ENCODE measurements at regions not wholly inside any gene's neighbourhood (a gene's known extent, or its start where the extent isn't known, plus 50 kb on each side); places are given as distances from the start of the nearest gene placed in this dataset.

- H3K4me1 Mint-ChIP-seq (ENCODE audit: unreplicated experiment) = no peaks in the 10 kb centered on the region
- no peaks in the 10 kb centered on the region for H3K36me3 Mint-ChIP-seq (ENCODE audit: unreplicated experiment)
- H3K9me3 Mint-ChIP-seq (ENCODE audit: unreplicated experiment) = no peaks in the 10 kb centered on the region
- no peak overlapping the region for H3K4me3 Mint-ChIP-seq (ENCODE audit: unreplicated experiment)
- H3K27ac Mint-ChIP-seq (ENCODE audit: unreplicated experiment) = no peak overlapping the region
- TF ChIP-seq CTCF (IDR thresholded peaks at IDR 0.05) = no peak
- no peak for DNase-seq (ENCODE audit: extremely low spot score, unreplicated experiment)
- H3K27me3 Mint-ChIP-seq (ENCODE audit: unreplicated experiment) = peaks cover 21% of the 10 kb centered on the region
These were observed 73.2 kb downstream of the UNCX start for GRCh38 chr7:1305873-1306272.

GRCh38 chr7:1307828-1308227, 75.2 kb downstream of the UNCX start:
- no peaks in the 10 kb centered on the region for H3K36me3 Mint-ChIP-seq (ENCODE audit: unreplicated experiment)
- DNase-seq (ENCODE audit: extremely low spot score, unreplicated experiment) = no peak
- H3K9me3 Mint-ChIP-seq (ENCODE audit: unreplicated experiment) = no peaks in the 10 kb centered on the region
- no peak for TF ChIP-seq CTCF (IDR thresholded peaks at IDR 0.05)
- H3K27ac Mint-ChIP-seq (ENCODE audit: unreplicated experiment) = no peak overlapping the region
- H3K27me3 Mint-ChIP-seq (ENCODE audit: unreplicated experiment) = peaks cover 13% of the 10 kb centered on the region
- no peaks in the 10 kb centered on the region for H3K4me1 Mint-ChIP-seq (ENCODE audit: unreplicated experiment)
- no peak overlapping the region for H3K4me3 Mint-ChIP-seq (ENCODE audit: unreplicated experiment)

GRCh38 chr7:1309290-1309689, 76.6 kb downstream of the UNCX start:
- TF ChIP-seq CTCF (IDR thresholded peaks at IDR 0.05) = no peak
- DNase-seq (ENCODE audit: extremely low spot score, unreplicated experiment) = no peak
- H3K4me1 Mint-ChIP-seq (ENCODE audit: unreplicated experiment) = no peaks in the 10 kb centered on the region
- no peaks in the 10 kb centered on the region for H3K36me3 Mint-ChIP-seq (ENCODE audit: unreplicated experiment)
- H3K4me3 Mint-ChIP-seq (ENCODE audit: unreplicated experiment) = no peak overlapping the region
- no peak overlapping the region for H3K27ac Mint-ChIP-seq (ENCODE audit: unreplicated experiment)
- H3K27me3 Mint-ChIP-seq (ENCODE audit: unreplicated experiment) = peaks cover 8% of the 10 kb centered on the region
- H3K9me3 Mint-ChIP-seq (ENCODE audit: unreplicated experiment) = no peaks in the 10 kb centered on the region

- no peak for TF ChIP-seq CTCF (IDR thresholded peaks at IDR 0.05)
- H3K4me1 Mint-ChIP-seq (ENCODE audit: unreplicated experiment) = no peaks in the 10 kb centered on the region
- H3K4me3 Mint-ChIP-seq (ENCODE audit: unreplicated experiment) = no peak overlapping the region
- H3K27ac Mint-ChIP-seq (ENCODE audit: unreplicated experiment) = no peak overlapping the region
- no peak for DNase-seq (ENCODE audit: extremely low spot score, unreplicated experiment)
- H3K27me3 Mint-ChIP-seq (ENCODE audit: unreplicated experiment) = peaks cover 3% of the 10 kb centered on the region
- H3K9me3 Mint-ChIP-seq (ENCODE audit: unreplicated experiment) = no peaks in the 10 kb centered on the region
- no peaks in the 10 kb centered on the region for H3K36me3 Mint-ChIP-seq (ENCODE audit: unreplicated experiment)
These were observed 77.3 kb downstream of the UNCX start for GRCh38 chr7:1309996-1310395.

GRCh38 chr7:1310936-1311335, 78.3 kb downstream of the UNCX start:
- no peak overlapping the region for H3K27ac Mint-ChIP-seq (ENCODE audit: unreplicated experiment)
- no peak for DNase-seq (ENCODE audit: extremely low spot score, unreplicated experiment)
- H3K36me3 Mint-ChIP-seq (ENCODE audit: unreplicated experiment) = no peaks in the 10 kb centered on the region
- H3K4me1 Mint-ChIP-seq (ENCODE audit: unreplicated experiment) = no peaks in the 10 kb centered on the region
- no peaks in the 10 kb centered on the region for H3K9me3 Mint-ChIP-seq (ENCODE audit: unreplicated experiment)
- TF ChIP-seq CTCF (IDR thresholded peaks at IDR 0.05) = no peak
- H3K4me3 Mint-ChIP-seq (ENCODE audit: unreplicated experiment) = no peak overlapping the region
- peaks cover 2% of the 10 kb centered on the region for H3K27me3 Mint-ChIP-seq (ENCODE audit: unreplicated experiment)

All from osteocyte (in vitro differentiated cells).